ENCODE measurements at regions not wholly inside any gene's neighbourhood (a gene's known extent, or its start where the extent isn't known, plus 50 kb on each side); places are given as distances from the start of the nearest gene placed in this dataset.

DNA sequence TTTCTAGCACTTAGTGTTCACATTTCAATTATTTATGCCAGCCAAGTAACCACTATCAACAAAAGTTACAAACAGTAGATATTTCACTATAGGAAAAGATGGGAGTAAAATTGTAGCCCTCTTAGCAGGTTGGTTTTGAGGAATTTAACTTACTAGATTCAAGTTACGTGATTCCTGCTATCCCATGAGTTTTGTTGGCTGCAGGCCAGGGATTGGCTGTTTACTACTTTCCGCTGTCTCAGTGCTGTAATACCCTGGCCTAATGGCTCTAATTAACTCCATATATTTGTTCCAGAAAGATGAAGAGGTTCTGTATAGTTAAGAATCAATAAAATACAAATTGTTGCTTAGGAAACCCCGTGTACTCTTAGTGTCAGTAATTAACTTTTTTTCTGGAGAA lies 55.5 kb upstream of the MAGED1 start:
- no peaks in the 10 kb centered on the region for H3K9me3 ChIP-seq (ENCODE audit: control insufficient read depth in 3 of 3, low read length in 3 of 3)
- no peaks in the 10 kb centered on the region for H3K4me1 ChIP-seq (ENCODE audit: control insufficient read depth in 3 of 3, insufficient read depth in 3 of 3, low read length in 3 of 3)
- no peaks in the 10 kb centered on the region for H3K36me3 ChIP-seq (ENCODE audit: control insufficient read depth in 3 of 3, insufficient read depth in 3 of 3, low read length in 3 of 3)
- H3K27ac ChIP-seq (ENCODE audit: low read depth, low read length) = no peak overlapping the region
- no peak overlapping the region for H3K4me3 ChIP-seq (ENCODE audit: low read length in 3 of 3)
- H3K27me3 ChIP-seq (ENCODE audit: control insufficient read depth in 3 of 3, insufficient read depth in 3 of 3, low read length in 3 of 3) = no peaks in the 10 kb centered on the region
- H3K9ac ChIP-seq (ENCODE audit: low read depth in 1 of 3, low read length in 3 of 3) = no peak overlapping the region

Data from skeletal muscle tissue (tissue), 3 donors.